Epithelial cell of esophagus (primary cell): ENCODE measurements at regions not wholly inside any gene's neighbourhood (a gene's known extent, or its start where the extent isn't known, plus 50 kb on each side); places are given as distances from the start of the nearest gene placed in this dataset.
"Not testable (repeated sequence)": the region's sequence is repeated elsewhere in the genome, so short reads cannot be mapped to it uniquely, and the experiment has no call there.

ENCODE experiments used
- DNase-seq: peaks from one replicate; pipeline ENCODE4 v3.0.0; 2010; ENCODE audit warnings: low read depth
- H3K4me3 ChIP-seq: 2 replicates; pipeline ENCODE4 v1.5.1; 2011; ENCODE audit warnings: mild to moderate bottlenecking, low read length, control low read depth
- CTCF ChIP-seq: IDR thresholded peaks from 2 replicates; pipeline ENCODE4 v1.5.1; 2011; ENCODE audit warnings: low read depth, mild to moderate bottlenecking, low read length, control low read depth, inconsistent platforms; ENCODE audit not compliant: insufficient read depth; ENCODE audit errors: missing control alignments

GRCh38 chr11:86874304-86875056 is 74.1 kb downstream of the PRSS23 start:
- no peak for TF ChIP-seq CTCF
- H3K4me3 ChIP-seq: no peak overlapping the region
- no peak for DNase-seq

GRCh38 chr11:86876716-86877234 is 76.4 kb downstream of the PRSS23 start:
- DNase-seq: no peak
- no peak overlapping the region for H3K4me3 ChIP-seq
- no peak for TF ChIP-seq CTCF

- no peak overlapping the region for H3K4me3 ChIP-seq
- DNase-seq: no peak
- TF ChIP-seq CTCF: no peak
Measured at GRCh38 chr11:86877503-86877902, 77.2 kb downstream of the PRSS23 start.

GRCh38 chr11:86879241-86879640 is 76.0 kb downstream of the FZD4 start:
- not testable (repeated sequence) for H3K4me3 ChIP-seq, DNase-seq

- TF ChIP-seq CTCF: no peak
- DNase-seq: no peak
- no peak overlapping the region for H3K4me3 ChIP-seq
Measured at GRCh38 chr11:86885311-86885710, 69.9 kb downstream of the FZD4 start.

GRCh38 chr11:86888164-86889000 is 66.8 kb downstream of the FZD4 start:
- H3K4me3 ChIP-seq: no peak overlapping the region
- TF ChIP-seq CTCF: no peak
- DNase-seq: no peak

GRCh38 chr11:86889001-86889341 is 66.2 kb downstream of the FZD4 start:
- DNase-seq: no peak
- TF ChIP-seq CTCF: no peak

More at GRCh38 chr11:86889001-86889341, 66.2 kb downstream of the FZD4 start:
- no peak overlapping the region for H3K4me3 ChIP-seq
